ENCODE measurements at regions not wholly inside any gene's neighbourhood (a gene's known extent, or its start where the extent isn't known, plus 50 kb on each side); places are given as distances from the start of the nearest gene placed in this dataset.

DNA sequence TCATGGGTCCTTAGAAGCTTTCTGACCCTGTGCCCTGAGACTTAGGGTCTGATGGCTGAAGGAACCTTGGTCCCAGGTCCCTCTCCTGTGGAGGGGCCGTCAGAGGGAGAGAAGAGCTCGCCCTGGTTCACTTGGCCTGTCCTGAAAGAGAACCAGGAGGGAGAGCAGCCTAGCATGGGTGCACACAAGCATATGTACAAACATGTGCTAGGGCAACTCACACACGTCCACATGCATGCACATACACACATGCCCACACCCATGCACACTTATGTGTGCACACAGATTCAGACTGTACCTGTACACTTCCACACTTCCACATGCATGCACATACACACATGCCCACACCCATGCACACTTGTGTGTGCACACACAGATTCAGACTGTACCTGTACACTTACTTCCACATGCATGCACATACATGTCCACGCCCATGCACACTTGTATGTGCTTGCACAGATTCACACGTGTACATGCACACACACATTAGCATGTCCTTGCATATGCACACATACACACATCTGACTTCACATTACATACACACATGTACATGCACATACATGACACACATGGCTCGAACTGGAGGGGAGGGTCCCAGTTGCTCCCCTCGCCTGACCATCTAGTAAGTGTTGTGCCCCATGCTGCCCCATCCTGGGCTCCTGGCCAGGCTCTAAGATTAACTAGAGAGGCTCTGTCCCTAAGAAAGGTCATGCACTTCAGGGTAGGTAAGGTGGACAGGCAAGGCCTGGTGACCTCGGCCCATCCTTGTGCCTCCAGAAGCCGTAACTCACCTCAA, 122.0 kb downstream of the METRNL start:
- intact Hi-C loops (cut with micrococcal nuclease) = no loop called here
- Histone ChIP-seq H4K20me1 (replicated peaks; ENCODE audit: control insufficient read depth, extremely low read depth, insufficient read depth, low read length) (no peaks in the 10 kb centered on the region), H3K36me3 (ENCODE audit: control insufficient read depth in 2 of 2, extremely low read depth in 1 of 2, insufficient read depth in 2 of 2, low read length in 2 of 2) (no peaks in the 10 kb centered on the region), H3K27me3 (ENCODE audit: control insufficient read depth in 2 of 2, insufficient read depth in 2 of 2, low read length in 2 of 2) (no peaks in the 10 kb centered on the region), H3K9me1 (replicated peaks; ENCODE audit: control insufficient read depth, extremely low read depth, insufficient read depth, low read length) (no peaks in the 10 kb centered on the region), H3K79me2 (ENCODE audit: control insufficient read depth, insufficient read depth, low read length) (no peaks in the 10 kb centered on the region), H3K27ac (ENCODE audit: insufficient read depth, low read depth, low read length) (no peak overlapping the region), H3K4me1 (ENCODE audit: control insufficient read depth, extremely low read depth, insufficient read depth, low read length) (no peaks in the 10 kb centered on the region), H3K4me3 (replicated peaks in 1 of 3; ENCODE audit: insufficient read depth in 1 of 3, low read depth in 1 of 3, low read length in 3 of 3) (no peak overlapping the region), H3K4me2 (ENCODE audit: insufficient read depth, low read length) (no peak overlapping the region), H3K9ac (replicated peaks; ENCODE audit: extremely low read depth, insufficient read depth, low read length) (no peak overlapping the region), H2AFZ (ENCODE audit: low read depth, low read length) (no peak overlapping the region), H3K9me3 (replicated peaks; ENCODE audit: control insufficient read depth, insufficient read depth, low read length) (no peaks in the 10 kb centered on the region)
- DNase-seq (ENCODE audit: low read depth, low spot score) = no peak
- no TSS peak for BruUV-seq (replicated peaks)
- no peak for FAIRE-seq
- CTCF ChIA-PET = interaction anchor here (0.7 to 1.4 kb wide), 3 partner anchors 17 to 419 kb away, joined by 3 to 4 read pairs (median 4); no protein-coding TSS in a partner anchor
- TF ChIP-seq CTCF (IDR thresholded peaks at IDR 0.05; ENCODE audit: extremely low read depth in 1 of 2, insufficient read depth in 1 of 2, low read depth in 1 of 2, low read length in 2 of 2) = no peak
- no peak for TF ChIP-seq EZH2 (IDR thresholded peaks at IDR 0.05; ENCODE audit: borderline replicate concordance, low read depth, low read length, severe bottlenecking)
- no peak for TF ChIP-seq FOS (IDR thresholded peaks at IDR 0.05; ENCODE audit: borderline replicate concordance, insufficient read depth, low read length)
- no peak for TF ChIP-seq POLR2A (IDR thresholded peaks at IDR 0.05; ENCODE audit: low read depth, low read length)
- no peak for TF ChIP-seq MYC (IDR thresholded peaks at IDR 0.05; ENCODE audit: low read depth, low read length)
- TF ChIP-seq POLR2AphosphoS5 (IDR thresholded peaks at IDR 0.05; ENCODE audit: insufficient read depth, low read depth, low read length) = no peak
- POLR2A ChIA-PET = no interaction called here
- dilution Hi-C loops (cut with MboI; ENCODE audit: extremely low pct_ligation_motif_present, low sequenced_read_pairs) = no loop called here
